ENCODE measurements at regions not wholly inside any gene's neighbourhood (a gene's known extent, or its start where the extent isn't known, plus 50 kb on each side); places are given as distances from the start of the nearest gene placed in this dataset.

GRCh38 chr14:41073544-41073943 lies 533.1 kb upstream of the LRFN5 start:
- no CpG with 5 or more reads among the region's 3 CpGs for WGBS (ENCODE audit: insufficient coverage)

DNA sequence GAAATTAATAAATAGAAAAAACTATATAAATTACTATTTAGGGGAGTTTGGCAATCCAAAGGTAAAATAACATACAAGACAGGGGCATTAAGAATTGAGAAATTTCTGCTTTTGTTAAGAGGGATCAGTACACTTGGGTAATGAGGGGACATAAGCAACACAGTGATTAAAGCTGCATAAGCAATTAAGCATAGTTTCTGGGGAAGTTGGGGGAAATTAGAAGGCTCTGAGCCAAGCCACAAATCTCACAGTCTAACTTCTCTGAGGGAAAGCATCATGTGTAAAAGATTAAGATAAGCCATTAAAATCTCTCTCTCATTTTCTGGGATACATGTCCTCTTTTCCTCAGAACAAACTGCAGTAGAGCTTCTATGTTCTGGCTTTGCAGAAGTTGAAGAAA lies 533.9 kb upstream of the LRFN5 start:
- H3K4me1 ChIP-seq (ENCODE audit: control insufficient read depth, insufficient read depth, low read length): no peaks in the 10 kb centered on the region
- H3K27ac ChIP-seq (ENCODE audit: low read depth, low read length): no peak overlapping the region
- H3K36me3 ChIP-seq (ENCODE audit: control insufficient read depth, insufficient read depth, low read length): no peaks in the 10 kb centered on the region
- H3K4me3 ChIP-seq (ENCODE audit: low read depth, low read length): no peak overlapping the region
- H3K9me3 ChIP-seq (ENCODE audit: control insufficient read depth, insufficient read depth, low read length): no peaks in the 10 kb centered on the region
- H3K27me3 ChIP-seq (ENCODE audit: control insufficient read depth, insufficient read depth, low read length): no peaks in the 10 kb centered on the region
- DNase-seq (ENCODE audit: low read depth in 4 of 6, low spot score in 6 of 6): no peak

More at GRCh38 chr14:41073544-41073943, 533.1 kb upstream of the LRFN5 start:
- Histone ChIP-seq H3K36me3 (ENCODE audit: control insufficient read depth, insufficient read depth, low read length) (no peaks in the 10 kb centered on the region), H3K27me3 (ENCODE audit: control insufficient read depth, insufficient read depth, low read length) (no peaks in the 10 kb centered on the region), H3K9me3 (ENCODE audit: control insufficient read depth, insufficient read depth, low read length) (no peaks in the 10 kb centered on the region), H3K4me3 (ENCODE audit: low read depth, low read length) (no peak overlapping the region), H3K4me1 (ENCODE audit: control insufficient read depth, insufficient read depth, low read length) (no peaks in the 10 kb centered on the region), H3K27ac (ENCODE audit: low read depth, low read length) (no peak overlapping the region)
- no peak for DNase-seq (ENCODE audit: low read depth in 4 of 6, low spot score in 6 of 6)

DNA sequence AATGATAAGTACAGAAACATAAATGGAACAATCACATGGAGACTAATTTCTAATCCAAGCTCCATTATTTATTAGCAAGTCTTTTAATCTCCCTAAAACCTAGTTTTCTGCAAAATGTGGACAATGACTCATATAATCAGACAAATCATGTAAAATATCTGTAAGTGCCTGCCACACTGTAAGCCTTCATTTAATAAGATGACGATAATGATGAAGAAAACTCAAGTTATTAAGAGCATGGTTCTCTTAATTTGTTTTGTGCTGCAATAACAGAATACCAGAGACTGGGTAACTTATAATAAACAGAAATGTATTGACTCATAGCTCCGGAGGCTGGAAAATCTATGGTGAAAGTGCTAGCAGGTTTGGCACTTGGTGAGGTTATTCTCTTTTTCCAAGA lies 535.3 kb upstream of the LRFN5 start:
- no peak for DNase-seq (ENCODE audit: low read depth in 4 of 6, low spot score in 6 of 6)
- 100% methylated on average over 1 of the region's 2 CpGs for WGBS (ENCODE audit: insufficient coverage)
- H3K27me3 ChIP-seq (ENCODE audit: control insufficient read depth, insufficient read depth, low read length): no peaks in the 10 kb centered on the region

GRCh38 chr14:41062826-41063225 lies 543.9 kb upstream of the LRFN5 start:
- peak in 1 of 6 donors; percentile 43 for DNase-seq (ENCODE audit: low read depth in 4 of 6, low spot score in 6 of 6)
- Histone ChIP-seq H3K9me3 (ENCODE audit: control insufficient read depth, insufficient read depth, low read length) (no peaks in the 10 kb centered on the region), H3K4me3 (ENCODE audit: low read depth, low read length) (no peak overlapping the region), H3K36me3 (ENCODE audit: control insufficient read depth, insufficient read depth, low read length) (no peaks in the 10 kb centered on the region), H3K27ac (ENCODE audit: low read depth, low read length) (no peak overlapping the region), H3K4me1 (ENCODE audit: control insufficient read depth, insufficient read depth, low read length) (no peaks in the 10 kb centered on the region), H3K27me3 (ENCODE audit: control insufficient read depth, insufficient read depth, low read length) (no peaks in the 10 kb centered on the region)
- no CpG with 5 or more reads among the region's 1 CpG for WGBS (ENCODE audit: insufficient coverage)

More for the DNA sequence above, 535.3 kb upstream of the LRFN5 start:
- no peaks in the 10 kb centered on the region for H3K9me3 ChIP-seq (ENCODE audit: control insufficient read depth, insufficient read depth, low read length)
- no peaks in the 10 kb centered on the region for H3K4me1 ChIP-seq (ENCODE audit: control insufficient read depth, insufficient read depth, low read length)
- H3K36me3 ChIP-seq (ENCODE audit: control insufficient read depth, insufficient read depth, low read length): no peaks in the 10 kb centered on the region
- no peak overlapping the region for H3K27ac ChIP-seq (ENCODE audit: low read depth, low read length)
- no peak overlapping the region for H3K4me3 ChIP-seq (ENCODE audit: low read depth, low read length)

DNA sequence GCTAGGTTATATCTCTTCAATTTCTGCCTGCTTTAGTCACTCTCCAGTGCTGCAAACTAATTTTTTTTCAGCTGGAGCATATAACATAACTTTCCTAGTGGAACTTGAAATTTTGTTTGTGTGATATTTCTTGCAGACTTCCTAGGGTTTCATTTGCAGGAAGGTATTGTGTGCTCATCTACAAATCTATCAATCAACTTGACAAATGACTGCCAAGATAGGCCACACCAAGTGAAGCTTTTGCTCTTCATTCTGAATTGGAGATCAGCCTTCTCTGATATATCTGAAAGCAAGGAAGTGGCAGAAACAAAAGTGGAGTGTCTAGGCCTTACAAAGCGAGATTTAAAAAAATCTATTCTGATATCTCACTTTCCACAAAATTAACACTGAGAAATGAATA lies 551.1 kb upstream of the LRFN5 start:
- WGBS (ENCODE audit: insufficient coverage): no CpG with 5 or more reads among the region's 1 CpG
- no peak for DNase-seq (ENCODE audit: low read depth in 4 of 6, low spot score in 6 of 6)
- Histone ChIP-seq H3K27ac (ENCODE audit: low read depth, low read length) (no peak overlapping the region), H3K36me3 (ENCODE audit: control insufficient read depth, insufficient read depth, low read length) (no peaks in the 10 kb centered on the region), H3K27me3 (ENCODE audit: control insufficient read depth, insufficient read depth, low read length) (no peaks in the 10 kb centered on the region), H3K4me3 (ENCODE audit: low read depth, low read length) (no peak overlapping the region), H3K4me1 (ENCODE audit: control insufficient read depth, insufficient read depth, low read length) (no peaks in the 10 kb centered on the region), H3K9me3 (ENCODE audit: control insufficient read depth, insufficient read depth, low read length) (no peaks in the 10 kb centered on the region)

GRCh38 chr14:41051801-41052200 lies 554.9 kb upstream of the LRFN5 start:
- Histone ChIP-seq H3K27me3 (ENCODE audit: control insufficient read depth, insufficient read depth, low read length) (no peaks in the 10 kb centered on the region), H3K4me3 (ENCODE audit: low read depth, low read length) (no peak overlapping the region), H3K4me1 (ENCODE audit: control insufficient read depth, insufficient read depth, low read length) (no peaks in the 10 kb centered on the region), H3K27ac (ENCODE audit: low read depth, low read length) (no peak overlapping the region), H3K36me3 (ENCODE audit: control insufficient read depth, insufficient read depth, low read length) (no peaks in the 10 kb centered on the region), H3K9me3 (ENCODE audit: control insufficient read depth, insufficient read depth, low read length) (no peaks in the 10 kb centered on the region)
- DNase-seq (ENCODE audit: low read depth in 4 of 6, low spot score in 6 of 6): no peak
- WGBS (ENCODE audit: insufficient coverage): 76% methylated on average over 3 of the region's 7 CpGs

DNA sequence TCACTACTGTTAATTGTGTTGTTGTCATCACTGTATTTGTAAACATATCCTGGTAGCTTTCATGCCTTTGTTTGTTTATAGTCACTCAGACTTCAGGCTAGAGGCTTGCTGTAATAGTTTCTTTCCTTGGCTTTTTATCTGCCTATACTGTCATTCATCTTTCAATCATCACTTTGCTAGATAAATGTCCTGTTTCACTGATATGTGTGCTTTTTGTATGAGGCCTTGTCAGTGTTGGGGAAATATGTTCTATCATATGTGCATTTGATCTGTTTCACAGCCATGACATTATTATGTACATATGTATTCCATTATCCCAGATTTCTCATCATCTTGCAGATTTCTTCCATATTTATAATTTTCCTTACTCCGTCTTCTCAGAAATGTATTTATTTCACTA lies 558.9 kb upstream of the LRFN5 start:
- no peaks in the 10 kb centered on the region for H3K36me3 ChIP-seq (ENCODE audit: control insufficient read depth, insufficient read depth, low read length)
- no peaks in the 10 kb centered on the region for H3K4me1 ChIP-seq (ENCODE audit: control insufficient read depth, insufficient read depth, low read length)
- WGBS (ENCODE audit: insufficient coverage): no CpG with 5 or more reads among the region's 1 CpG
- no peaks in the 10 kb centered on the region for H3K9me3 ChIP-seq (ENCODE audit: control insufficient read depth, insufficient read depth, low read length)
- H3K27ac ChIP-seq (ENCODE audit: low read depth, low read length): no peak overlapping the region
- DNase-seq (ENCODE audit: low read depth in 4 of 6, low spot score in 6 of 6): no peak
- no peaks in the 10 kb centered on the region for H3K27me3 ChIP-seq (ENCODE audit: control insufficient read depth, insufficient read depth, low read length)
- H3K4me3 ChIP-seq (ENCODE audit: low read depth, low read length): no peak overlapping the region

- no peak overlapping the region for H3K4me3 ChIP-seq (ENCODE audit: low read depth, low read length)
- WGBS (ENCODE audit: insufficient coverage): 93% methylated on average over 3 of the region's 3 CpGs
- H3K4me1 ChIP-seq (ENCODE audit: control insufficient read depth, insufficient read depth, low read length): no peaks in the 10 kb centered on the region
- no peak for DNase-seq (ENCODE audit: low read depth in 4 of 6, low spot score in 6 of 6)
- H3K27ac ChIP-seq (ENCODE audit: low read depth, low read length): no peak overlapping the region
- peaks cover 3% of the 10 kb centered on the region for H3K9me3 ChIP-seq (ENCODE audit: control insufficient read depth, insufficient read depth, low read length)
- H3K36me3 ChIP-seq (ENCODE audit: control insufficient read depth, insufficient read depth, low read length): no peaks in the 10 kb centered on the region
- no peaks in the 10 kb centered on the region for H3K27me3 ChIP-seq (ENCODE audit: control insufficient read depth, insufficient read depth, low read length)
These were observed 569.3 kb upstream of the LRFN5 start for GRCh38 chr14:41037388-41037787.

DNA sequence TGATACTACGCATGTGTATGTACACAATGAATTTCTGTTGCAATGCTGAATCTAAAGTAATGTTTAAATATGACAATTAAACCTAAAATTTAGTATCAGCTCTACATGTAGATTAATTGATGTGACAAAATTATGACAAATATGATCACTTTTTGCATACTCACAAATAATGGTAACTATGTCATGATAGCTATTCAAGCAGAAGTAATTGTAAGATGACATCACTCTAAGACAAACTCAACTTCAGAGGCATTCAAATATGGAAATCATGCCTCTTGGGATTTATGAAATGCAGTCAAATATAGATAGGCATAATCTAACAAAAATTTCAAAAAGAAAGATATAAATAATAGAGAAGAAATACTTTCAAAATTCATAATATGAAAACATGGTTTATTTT lies 571.7 kb upstream of the LRFN5 start:
- Histone ChIP-seq H3K4me1 (ENCODE audit: control insufficient read depth, insufficient read depth, low read length) (no peaks in the 10 kb centered on the region), H3K27ac (ENCODE audit: low read depth, low read length) (no peak overlapping the region), H3K36me3 (ENCODE audit: control insufficient read depth, insufficient read depth, low read length) (no peaks in the 10 kb centered on the region), H3K27me3 (ENCODE audit: control insufficient read depth, insufficient read depth, low read length) (no peaks in the 10 kb centered on the region), H3K4me3 (ENCODE audit: low read depth, low read length) (no peak overlapping the region), H3K9me3 (ENCODE audit: control insufficient read depth, insufficient read depth, low read length) (peaks cover 3% of the 10 kb centered on the region)
- no CpG with 5 or more reads among the region's 1 CpG for WGBS (ENCODE audit: insufficient coverage)
- DNase-seq (ENCODE audit: low read depth in 4 of 6, low spot score in 6 of 6): no peak

- H3K4me3 ChIP-seq (ENCODE audit: low read depth, low read length): no peak overlapping the region
These were observed 583.7 kb upstream of the LRFN5 start for GRCh38 chr14:41022932-41023331.

More at GRCh38 chr14:41022932-41023331, 583.7 kb upstream of the LRFN5 start:
- DNase-seq (ENCODE audit: low read depth in 4 of 6, low spot score in 6 of 6): no peak
- no peaks in the 10 kb centered on the region for H3K4me1 ChIP-seq (ENCODE audit: control insufficient read depth, insufficient read depth, low read length)
- H3K9me3 ChIP-seq (ENCODE audit: control insufficient read depth, insufficient read depth, low read length): no peaks in the 10 kb centered on the region
- whole genome bisulfite sequencing (ENCODE audit: insufficient coverage): no CpG with 5 or more reads among the region's 2 CpGs
- H3K27me3 ChIP-seq (ENCODE audit: control insufficient read depth, insufficient read depth, low read length): no peaks in the 10 kb centered on the region
- H3K36me3 ChIP-seq (ENCODE audit: control insufficient read depth, insufficient read depth, low read length): no peaks in the 10 kb centered on the region
- no peak overlapping the region for H3K27ac ChIP-seq (ENCODE audit: low read depth, low read length)
